ENCODE measurements at regions not wholly inside any gene's neighbourhood (a gene's known extent, or its start where the extent isn't known, plus 50 kb on each side); places are given as distances from the start of the nearest gene placed in this dataset.

GRCh38 chr6:154930451-154930851, 64.7 kb upstream of the TIAM2 start:
- TF ChIP-seq, protein P1, sequence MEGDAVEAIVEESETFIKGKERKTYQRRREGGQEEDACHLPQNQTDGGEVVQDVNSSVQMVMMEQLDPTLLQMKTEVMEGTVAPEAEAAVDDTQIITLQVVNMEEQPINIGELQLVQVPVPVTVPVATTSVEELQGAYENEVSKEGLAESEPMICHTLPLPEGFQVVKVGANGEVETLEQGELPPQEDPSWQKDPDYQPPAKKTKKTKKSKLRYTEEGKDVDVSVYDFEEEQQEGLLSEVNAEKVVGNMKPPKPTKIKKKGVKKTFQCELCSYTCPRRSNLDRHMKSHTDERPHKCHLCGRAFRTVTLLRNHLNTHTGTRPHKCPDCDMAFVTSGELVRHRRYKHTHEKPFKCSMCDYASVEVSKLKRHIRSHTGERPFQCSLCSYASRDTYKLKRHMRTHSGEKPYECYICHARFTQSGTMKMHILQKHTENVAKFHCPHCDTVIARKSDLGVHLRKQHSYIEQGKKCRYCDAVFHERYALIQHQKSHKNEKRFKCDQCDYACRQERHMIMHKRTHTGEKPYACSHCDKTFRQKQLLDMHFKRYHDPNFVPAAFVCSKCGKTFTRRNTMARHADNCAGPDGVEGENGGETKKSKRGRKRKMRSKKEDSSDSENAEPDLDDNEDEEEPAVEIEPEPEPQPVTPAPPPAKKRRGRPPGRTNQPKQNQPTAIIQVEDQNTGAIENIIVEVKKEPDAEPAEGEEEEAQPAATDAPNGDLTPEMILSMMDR (IDR thresholded peaks at IDR 0.05 in 2 of 3, conservative IDR thresholded peaks at IDR 0.05 in 1 of 3; ENCODE audit: insufficient read depth in 2 of 3, low read depth in 1 of 3, low read length in 3 of 3), result no peak
- TF ChIP-seq HNRNPL (IDR thresholded peaks at IDR 0.05; ENCODE audit: low read depth, low read length) (no peak), POLR2AphosphoS5 (IDR thresholded peaks at IDR 0.05; ENCODE audit: control insufficient read depth, insufficient read depth, low read depth, low read length) (no peak), NRF1 (conservative IDR thresholded peaks at IDR 0.05 in 1 of 2, IDR thresholded peaks at IDR 0.05 in 1 of 2) (no peak), RBM22 (IDR thresholded peaks at IDR 0.05; ENCODE audit: low read depth, low read length, poor library complexity, severe bottlenecking) (no peak), POU5F1 (IDR thresholded peaks at IDR 0.05; ENCODE audit: borderline replicate concordance, low read depth, low read length, partially characterized antibody) (no peak), KLF6 (CRISPR knock-in tag; IDR thresholded peaks at IDR 0.05; ENCODE audit: borderline replicate concordance) (no peak)
- TF ChIP-seq, protein P2, sequence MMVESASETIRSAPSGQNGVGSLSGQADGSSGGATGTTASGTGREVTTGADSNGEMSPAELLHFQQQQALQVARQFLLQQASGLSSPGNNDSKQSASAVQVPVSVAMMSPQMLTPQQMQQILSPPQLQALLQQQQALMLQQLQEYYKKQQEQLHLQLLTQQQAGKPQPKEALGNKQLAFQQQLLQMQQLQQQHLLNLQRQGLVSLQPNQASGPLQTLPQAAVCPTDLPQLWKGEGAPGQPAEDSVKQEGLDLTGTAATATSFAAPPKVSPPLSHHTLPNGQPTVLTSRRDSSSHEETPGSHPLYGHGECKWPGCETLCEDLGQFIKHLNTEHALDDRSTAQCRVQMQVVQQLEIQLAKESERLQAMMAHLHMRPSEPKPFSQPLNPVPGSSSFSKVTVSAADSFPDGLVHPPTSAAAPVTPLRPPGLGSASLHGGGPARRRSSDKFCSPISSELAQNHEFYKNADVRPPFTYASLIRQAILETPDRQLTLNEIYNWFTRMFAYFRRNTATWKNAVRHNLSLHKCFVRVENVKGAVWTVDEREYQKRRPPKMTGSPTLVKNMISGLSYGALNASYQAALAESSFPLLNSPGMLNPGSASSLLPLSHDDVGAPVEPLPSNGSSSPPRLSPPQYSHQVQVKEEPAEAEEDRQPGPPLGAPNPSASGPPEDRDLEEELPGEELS (CRISPR knock-in tag; IDR thresholded peaks at IDR 0.05; ENCODE audit: borderline replicate concordance), result no peak

Data from K562 (cell line).